HUES48 (cell line): ENCODE measurements at regions not wholly inside any gene's neighbourhood (a gene's known extent, or its start where the extent isn't known, plus 50 kb on each side); places are given as distances from the start of the nearest gene placed in this dataset.

ENCODE experiments used
- H3K27ac ChIP-seq: one replicate; pipeline ENCODE4 v1.7.0; 2013; ENCODE audit warnings: low read depth, low read length, inconsistent platforms
- H3K27me3 ChIP-seq: 2 replicates; pipeline ENCODE4 v1.6.1; 2013; ENCODE audit warnings: mild to moderate bottlenecking, low read length; ENCODE audit not compliant: control insufficient read depth, insufficient read depth
- H3K36me3 ChIP-seq: 2 replicates; pipeline ENCODE4 v1.6.1; 2013; ENCODE audit warnings: low read length; ENCODE audit not compliant: control insufficient read depth, insufficient read depth
- H3K4me1 ChIP-seq: 2 replicates; pipeline ENCODE4 v1.6.1; 2013; ENCODE audit warnings: mild to moderate bottlenecking, low read length; ENCODE audit not compliant: control insufficient read depth, insufficient read depth
- H3K4me3 ChIP-seq: 2 replicates; pipeline ENCODE4 v1.5.1; 2013; ENCODE audit warnings: mild to moderate bottlenecking, low read depth, low read length
- H3K9ac ChIP-seq: 2 replicates; pipeline ENCODE4 v1.6.1; 2013; ENCODE audit warnings: mild to moderate bottlenecking, low read depth, low read length, moderate library complexity
- H3K9me3 ChIP-seq: 2 replicates; pipeline ENCODE4 v1.6.1; 2013; ENCODE audit warnings: low read length; ENCODE audit not compliant: control insufficient read depth, insufficient read depth

DNA sequence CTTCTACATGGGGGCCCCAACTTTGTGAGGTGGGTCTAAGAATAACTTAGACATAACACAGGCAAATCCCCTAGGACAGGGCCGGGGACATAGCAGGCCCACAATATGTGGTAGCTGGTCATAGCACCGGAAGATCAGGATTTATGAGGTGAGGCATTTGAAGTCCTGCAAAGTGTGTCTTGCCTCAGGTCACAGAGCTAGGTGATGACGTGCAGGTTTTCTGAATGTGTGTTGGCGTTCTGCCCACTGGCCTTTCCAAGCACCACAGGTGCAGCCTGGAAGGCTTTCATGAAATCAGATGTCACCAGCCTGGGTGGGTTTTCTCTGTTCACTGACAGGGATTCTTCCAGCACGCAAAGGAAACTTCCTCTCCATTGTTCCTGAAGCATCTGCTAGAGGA is 119.1 kb downstream of the LRATD1 start:
- H3K4me1 ChIP-seq = no peaks in the 10 kb centered on the region
- no peak overlapping the region for H3K27ac ChIP-seq
- H3K27me3 ChIP-seq = no peaks in the 10 kb centered on the region
- H3K4me3 ChIP-seq = no peak overlapping the region
- H3K9ac ChIP-seq = no peak overlapping the region
- no peaks in the 10 kb centered on the region for H3K36me3 ChIP-seq
- H3K9me3 ChIP-seq = peaks cover 13% of the 10 kb centered on the region

DNA sequence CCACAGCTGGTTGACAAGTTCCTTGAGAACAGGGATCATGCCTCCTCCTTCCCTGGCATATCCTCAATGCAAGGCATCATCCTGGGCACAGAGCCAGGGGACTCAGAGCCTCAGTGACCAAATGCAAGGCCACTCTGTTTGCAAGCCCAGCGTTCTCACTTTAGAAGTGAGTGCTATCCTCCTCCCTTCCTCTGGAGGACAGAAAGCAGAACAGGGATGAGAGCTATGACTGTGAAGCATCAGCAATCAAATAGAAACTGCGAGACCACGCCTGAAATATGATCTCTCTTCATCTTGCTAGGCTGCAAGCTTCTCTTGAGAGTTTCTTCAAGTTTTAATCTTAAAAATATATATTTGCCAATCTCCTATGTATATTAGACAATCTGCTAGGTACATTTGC is 119.8 kb downstream of the LRATD1 start:
- no peaks in the 10 kb centered on the region for H3K36me3 ChIP-seq
- no peaks in the 10 kb centered on the region for H3K27me3 ChIP-seq
- no peak overlapping the region for H3K4me3 ChIP-seq
- H3K9me3 ChIP-seq = peaks cover 6% of the 10 kb centered on the region
- no peaks in the 10 kb centered on the region for H3K4me1 ChIP-seq
- H3K27ac ChIP-seq = no peak overlapping the region
- no peak overlapping the region for H3K9ac ChIP-seq

DNA sequence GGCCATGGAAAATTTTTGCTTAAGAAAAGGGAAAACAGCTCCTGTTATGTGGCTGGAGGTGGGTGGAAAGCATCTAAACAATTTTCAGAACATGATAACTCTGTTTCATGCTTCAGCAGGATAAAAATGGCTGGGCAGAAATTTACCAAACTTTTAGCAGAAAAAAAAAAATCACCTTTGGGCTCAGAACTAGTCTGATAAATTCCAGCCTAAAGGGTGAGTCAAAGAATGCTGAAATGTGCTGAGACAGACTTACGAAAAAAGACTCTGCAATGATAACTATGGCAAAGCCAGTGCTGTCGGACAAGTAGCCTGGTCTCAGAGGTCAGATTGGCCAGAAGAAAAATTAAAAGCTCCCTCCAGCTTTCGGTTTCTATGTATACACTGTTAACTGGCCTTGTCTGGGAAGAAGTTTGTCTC is 123.6 kb downstream of the LRATD1 start:
- H3K9ac ChIP-seq = no peak overlapping the region

DNA sequence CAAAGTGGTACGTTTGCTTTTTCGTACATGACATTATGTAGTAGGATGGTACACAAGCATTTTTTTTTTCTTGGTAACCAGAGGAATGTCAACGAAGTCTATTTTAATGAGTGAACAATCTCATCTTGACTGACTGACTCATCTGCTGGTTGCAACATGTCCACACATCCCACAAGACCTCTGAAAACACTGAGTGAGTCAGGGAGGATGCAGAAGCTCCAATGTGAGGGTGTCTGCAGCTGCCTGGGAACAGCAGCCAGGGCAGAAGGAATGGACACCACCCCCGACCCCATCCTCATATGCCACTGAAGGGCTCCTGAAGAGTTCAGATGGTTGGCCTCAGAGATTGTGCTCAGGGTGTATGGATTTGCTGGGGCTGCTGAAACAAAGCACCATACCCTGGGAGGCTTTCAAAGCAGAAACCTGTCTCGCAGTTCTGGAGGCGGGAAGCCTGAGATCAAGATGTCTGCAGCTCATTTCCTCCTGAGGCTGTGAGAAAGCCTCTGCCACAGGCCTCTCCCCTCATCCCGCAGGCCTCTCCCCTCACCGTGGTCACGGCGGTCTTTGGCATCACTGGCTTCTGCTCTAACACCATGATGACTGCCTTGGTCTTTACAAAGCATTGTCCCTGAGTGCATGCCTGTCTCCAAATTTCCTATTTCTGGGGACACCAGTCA is 124.6 kb downstream of the LRATD1 start:
- Histone ChIP-seq H3K27me3 (no peaks in the 10 kb centered on the region), H3K4me3 (no peak overlapping the region), H3K36me3 (no peaks in the 10 kb centered on the region), H3K27ac (no peak overlapping the region), H3K4me1 (no peaks in the 10 kb centered on the region), H3K9me3 (no peaks in the 10 kb centered on the region), H3K9ac (no peak overlapping the region)

More for the DNA sequence above, 123.6 kb downstream of the LRATD1 start:
- Histone ChIP-seq H3K9me3 (no peaks in the 10 kb centered on the region), H3K27ac (no peak overlapping the region), H3K4me1 (no peaks in the 10 kb centered on the region), H3K36me3 (no peaks in the 10 kb centered on the region), H3K27me3 (no peaks in the 10 kb centered on the region), H3K4me3 (no peak overlapping the region)

DNA sequence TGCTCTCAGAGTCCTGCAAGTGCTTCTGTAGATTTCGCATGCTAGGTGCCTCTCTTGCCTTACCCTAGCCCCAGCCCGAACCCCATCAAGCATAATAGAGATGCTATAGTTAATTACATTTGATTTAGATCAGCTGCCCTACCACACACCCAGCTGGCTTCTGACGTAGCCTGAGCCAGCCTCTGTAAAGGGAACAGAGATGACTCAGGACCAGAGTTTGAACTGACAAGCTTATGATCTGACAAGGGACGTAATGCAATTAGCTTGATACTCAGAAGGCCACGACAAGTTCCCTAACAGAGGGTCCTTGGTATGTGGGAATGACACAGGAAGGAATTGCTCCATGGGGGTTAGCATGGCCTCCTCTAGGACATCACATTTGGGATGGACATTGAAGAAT is 126.6 kb downstream of the LRATD1 start:
- Histone ChIP-seq H3K36me3 (no peaks in the 10 kb centered on the region), H3K4me3 (no peak overlapping the region), H3K27me3 (no peaks in the 10 kb centered on the region), H3K4me1 (no peaks in the 10 kb centered on the region), H3K9ac (no peak overlapping the region), H3K27ac (no peak overlapping the region), H3K9me3 (no peaks in the 10 kb centered on the region)

DNA sequence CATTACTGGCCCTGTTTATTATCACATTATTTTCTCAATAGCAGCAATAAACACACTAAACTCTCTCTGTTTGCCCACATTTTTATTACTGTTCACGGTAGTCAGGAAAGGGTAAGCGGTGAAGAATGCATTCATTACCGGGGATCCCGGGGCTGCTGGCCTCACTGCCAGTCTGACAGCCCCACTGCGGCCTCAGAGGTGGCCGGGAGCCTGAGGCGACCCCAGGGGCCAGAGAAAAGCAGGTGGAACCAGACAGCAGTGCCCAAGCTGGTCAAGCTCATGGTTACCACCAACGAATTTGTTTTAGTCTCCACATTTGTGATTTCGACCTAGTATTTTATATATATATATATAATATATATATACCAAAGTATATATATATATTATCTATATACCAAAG is 127.7 kb downstream of the LRATD1 start:
- H3K4me3 ChIP-seq = no peak overlapping the region
- H3K36me3 ChIP-seq = no peaks in the 10 kb centered on the region
- H3K4me1 ChIP-seq = no peaks in the 10 kb centered on the region
- H3K27me3 ChIP-seq = no peaks in the 10 kb centered on the region
- H3K9ac ChIP-seq = no peak overlapping the region
- no peaks in the 10 kb centered on the region for H3K9me3 ChIP-seq
- no peak overlapping the region for H3K27ac ChIP-seq

DNA sequence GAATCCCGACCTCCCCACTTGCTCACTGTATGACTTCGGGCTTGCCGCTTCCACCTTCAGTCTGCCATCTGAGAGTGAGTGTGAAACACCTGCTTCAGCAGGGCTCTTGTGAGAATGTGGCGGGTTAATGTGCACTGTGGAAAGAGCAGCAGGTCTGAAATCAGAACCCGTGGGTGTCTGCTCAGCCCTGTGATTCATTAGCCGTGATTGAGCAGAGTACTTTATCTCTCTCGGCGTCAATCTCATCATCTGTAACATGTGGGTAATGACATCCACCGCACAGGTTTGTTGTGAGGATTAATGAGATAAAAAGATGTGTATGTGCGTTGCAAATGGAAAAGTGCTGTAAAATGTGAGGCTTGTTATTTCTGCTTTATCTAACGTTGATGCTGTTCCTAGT is 128.6 kb downstream of the LRATD1 start:
- H3K4me3 ChIP-seq = no peak overlapping the region
- no peaks in the 10 kb centered on the region for H3K36me3 ChIP-seq
- no peaks in the 10 kb centered on the region for H3K9me3 ChIP-seq
- H3K27ac ChIP-seq = no peak overlapping the region
- H3K4me1 ChIP-seq = no peaks in the 10 kb centered on the region
- no peak overlapping the region for H3K9ac ChIP-seq
- no peaks in the 10 kb centered on the region for H3K27me3 ChIP-seq

DNA sequence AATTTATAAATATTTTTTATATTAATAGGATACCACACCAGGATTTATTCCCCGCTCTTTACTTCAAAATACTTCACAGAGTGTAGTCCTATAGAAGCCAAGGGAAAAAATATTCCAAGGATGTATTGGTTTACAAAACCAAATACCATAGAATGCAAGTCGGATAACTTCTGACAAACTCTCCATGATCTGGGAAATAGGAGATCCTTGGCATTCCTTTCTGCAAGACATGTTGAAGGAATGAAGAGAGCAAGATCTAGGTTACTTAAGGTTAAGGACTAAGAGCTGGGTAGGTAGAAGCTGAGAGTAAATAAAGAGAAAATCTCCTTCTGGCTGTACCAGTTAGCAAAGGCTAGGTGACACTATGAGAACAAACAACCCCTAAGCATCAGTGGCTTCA is 141.2 kb downstream of the LRATD1 start:
- Histone ChIP-seq H3K9ac (no peak overlapping the region), H3K36me3 (no peaks in the 10 kb centered on the region), H3K4me1 (no peaks in the 10 kb centered on the region), H3K27me3 (no peaks in the 10 kb centered on the region), H3K4me3 (no peak overlapping the region), H3K9me3 (no peaks in the 10 kb centered on the region), H3K27ac (no peak overlapping the region)

DNA sequence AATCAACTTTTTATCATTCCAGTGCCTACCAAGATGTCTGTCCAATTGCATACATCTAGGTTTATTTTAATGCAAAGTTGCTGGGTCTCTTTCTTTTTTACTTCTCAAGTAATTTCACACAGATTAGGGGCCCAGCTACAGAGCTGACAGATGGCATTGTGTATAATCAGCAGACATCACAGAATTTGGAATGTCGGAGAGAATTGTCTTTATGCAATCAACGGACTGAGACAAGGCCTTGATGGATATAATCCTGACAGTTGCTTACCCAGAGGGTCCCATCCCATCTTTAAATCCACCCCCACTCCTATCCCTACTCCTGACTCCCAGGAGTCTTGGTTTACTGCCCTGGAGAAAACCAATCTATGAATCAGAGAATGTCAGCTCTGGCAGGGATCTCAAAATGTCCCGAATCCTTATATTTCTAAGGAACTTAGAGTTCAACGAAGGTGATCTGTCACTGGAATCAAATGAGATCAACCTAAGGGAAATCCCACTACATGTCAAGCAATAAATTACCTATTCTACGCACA is 142.0 kb downstream of the LRATD1 start:
- no peak overlapping the region for H3K27ac ChIP-seq
- H3K9ac ChIP-seq = no peak overlapping the region
- H3K4me1 ChIP-seq = no peaks in the 10 kb centered on the region
- no peaks in the 10 kb centered on the region for H3K9me3 ChIP-seq
- no peak overlapping the region for H3K4me3 ChIP-seq
- no peaks in the 10 kb centered on the region for H3K27me3 ChIP-seq
- no peaks in the 10 kb centered on the region for H3K36me3 ChIP-seq

DNA sequence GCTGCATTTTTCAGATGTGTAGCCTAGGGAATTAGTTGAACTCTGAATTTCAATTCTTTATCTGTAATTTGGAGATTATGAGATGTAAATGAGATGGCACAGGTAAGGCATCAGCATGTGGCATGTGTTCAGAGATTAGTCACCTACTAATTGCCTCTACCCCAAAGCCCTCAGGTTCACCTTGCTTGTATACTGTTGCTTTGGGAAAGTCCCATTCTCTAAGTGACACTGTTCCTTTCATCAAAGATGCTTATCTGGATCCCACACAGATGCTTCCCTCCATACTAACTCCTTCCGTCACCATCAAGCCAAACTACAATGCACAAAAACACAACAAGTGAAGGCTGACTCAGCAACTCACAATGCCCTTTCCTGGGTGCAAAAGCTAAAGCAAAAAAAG is 143.7 kb downstream of the LRATD1 start:
- Histone ChIP-seq H3K27ac (no peak overlapping the region), H3K36me3 (no peaks in the 10 kb centered on the region), H3K4me1 (no peaks in the 10 kb centered on the region), H3K4me3 (no peak overlapping the region), H3K9ac (no peak overlapping the region), H3K9me3 (no peaks in the 10 kb centered on the region), H3K27me3 (no peaks in the 10 kb centered on the region)

DNA sequence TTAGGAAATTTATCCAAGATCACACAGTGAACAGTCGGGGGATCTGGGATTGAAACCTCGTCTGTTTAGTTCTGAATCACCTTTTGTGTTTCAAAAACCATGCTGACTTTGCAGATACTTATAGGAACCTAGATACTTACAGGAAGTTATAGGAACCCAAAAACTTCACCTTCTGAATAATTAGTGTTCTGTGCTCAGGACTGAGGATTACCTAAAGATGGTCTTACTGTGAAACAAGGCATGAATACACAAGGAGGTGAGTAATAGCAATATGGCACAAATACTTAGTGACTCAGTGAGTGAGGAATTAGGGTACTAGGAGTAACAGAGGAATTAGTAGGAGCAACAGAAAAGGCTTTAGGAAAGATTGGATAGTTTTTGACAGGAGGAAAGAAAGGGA is 145.5 kb downstream of the LRATD1 start:
- Histone ChIP-seq H3K9ac (no peak overlapping the region), H3K27me3 (no peaks in the 10 kb centered on the region), H3K36me3 (no peaks in the 10 kb centered on the region), H3K4me1 (no peaks in the 10 kb centered on the region), H3K4me3 (no peak overlapping the region), H3K27ac (no peak overlapping the region), H3K9me3 (no peaks in the 10 kb centered on the region)
